ENCODE measurements at regions not wholly inside any gene's neighbourhood (a gene's known extent, or its start where the extent isn't known, plus 50 kb on each side); places are given as distances from the start of the nearest gene placed in this dataset.

DNA sequence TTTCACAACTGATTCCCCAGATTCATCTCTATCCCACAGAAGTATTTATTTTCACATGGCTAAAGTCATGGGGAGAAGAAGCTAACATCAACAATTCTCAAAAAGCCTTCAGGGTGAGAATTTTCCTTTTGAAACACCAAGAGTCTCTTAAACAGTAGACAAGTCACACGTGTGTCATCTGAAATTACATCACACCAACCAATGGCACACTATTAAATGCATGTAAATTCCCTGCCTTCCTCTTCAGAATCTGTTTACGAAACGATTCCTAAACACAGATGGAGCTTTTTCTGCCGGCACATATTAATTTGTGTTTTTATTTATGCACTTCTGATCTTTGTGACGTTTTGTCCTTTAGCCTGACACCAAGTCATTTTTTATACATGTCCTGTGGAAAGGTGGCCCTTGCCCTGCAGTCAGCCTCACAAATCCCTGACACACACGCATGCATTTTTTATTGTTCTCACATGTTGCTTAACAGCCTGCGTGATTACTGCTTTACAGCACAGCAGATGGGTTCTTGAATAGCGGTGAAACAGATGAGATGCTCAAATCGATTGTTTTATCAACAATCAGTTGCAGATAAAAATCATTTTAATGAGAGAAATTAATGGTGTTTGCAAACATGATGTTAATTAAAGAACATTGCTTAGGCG is 735.9 kb upstream of the TENM3 start:
- ChIA-PET RAD21 (ENCODE audit: unreplicated experiment) (no interaction called here), CTCF (no interaction called here), POLR2A (no interaction called here), SMC1A (ENCODE audit: uncharacterized antibody, unreplicated experiment) (no interaction called here)
- 38% methylated on average over 10 of the region's 10 CpGs for WGBS (ENCODE audit: insufficient coverage, insufficient replicate concordance, low lambda C conversion rate, missing lambda C conversion rate)
- no peak for DNase-seq (ENCODE audit: low read depth, low spot score)
- Histone ChIP-seq H3K27me3 (replicated peaks in 1 of 2; ENCODE audit: control insufficient read depth in 2 of 2, insufficient read depth in 2 of 2, low read length in 1 of 2) (no peaks in the 10 kb centered on the region; a peak in 1 of 4 replicates), H4K20me1 (ENCODE audit: control insufficient read depth, insufficient read depth) (no peaks in the 10 kb centered on the region), H3K79me2 (ENCODE audit: control insufficient read depth, insufficient read depth, low read length) (no peaks in the 10 kb centered on the region), H3K4me1 (ENCODE audit: control insufficient read depth, insufficient read depth, low read length) (no peaks in the 10 kb centered on the region), H3K4me3 (no peak overlapping the region), H3K4me2 (ENCODE audit: control insufficient read depth, insufficient read depth) (no peak overlapping the region), H3K27ac (ENCODE audit: control insufficient read depth, insufficient read depth) (no peak overlapping the region), H3K9me3 (replicated peaks; ENCODE audit: control insufficient read depth, insufficient read depth, low read length) (no peaks in the 10 kb centered on the region), H3K9ac (ENCODE audit: control insufficient read depth, insufficient read depth, low read length) (no peak overlapping the region), H2AFZ (ENCODE audit: control insufficient read depth, low read depth, low read length) (no peak overlapping the region), H3K36me3 (ENCODE audit: control insufficient read depth in 2 of 2, insufficient read depth in 2 of 2, low read length in 1 of 2) (no peaks in the 10 kb centered on the region)
- no TSS peak for BruUV-seq (replicated peaks)
- no peak for ATAC-seq
- in situ Hi-C loops (cut with MboI) = no loop called here
- no peak for FAIRE-seq
- intact Hi-C loops (cut with micrococcal nuclease; ENCODE audit: unreplicated experiment) = no loop called here
- TF ChIP-seq BACH1 (IDR thresholded peaks at IDR 0.05; ENCODE audit: borderline replicate concordance) (no peak), FOXM1 (IDR thresholded peaks at IDR 0.05; ENCODE audit: low read depth, low read length) (no peak), RBBP5 (conservative IDR thresholded peaks at IDR 0.05) (no peak), LARP7 (IDR thresholded peaks at IDR 0.05) (no peak), NFIC (IDR thresholded peaks at IDR 0.05; ENCODE audit: low read depth, low read length) (no peak), MXI1 (IDR thresholded peaks at IDR 0.05; ENCODE audit: low read depth, low read length) (no peak), RELA (IDR thresholded peaks at IDR 0.05; ENCODE audit: borderline replicate concordance, partially characterized antibody) (no peak), TARDBP (IDR thresholded peaks at IDR 0.05; ENCODE audit: borderline replicate concordance) (no peak), RFX5 (IDR thresholded peaks at IDR 0.05; ENCODE audit: low read depth, low read length) (no peak), POLR2AphosphoS2 (IDR thresholded peaks at IDR 0.05; ENCODE audit: low read depth, low read length) (no peak), POLR2AphosphoS5 (IDR thresholded peaks at IDR 0.05; ENCODE audit: low read length) (no peak), SUZ12 (IDR thresholded peaks at IDR 0.05; ENCODE audit: unreplicated experiment) (no peak), SP1 (IDR thresholded peaks at IDR 0.05; ENCODE audit: low read depth, low read length) (no peak), PRDM15 (CRISPR knock-in tag; IDR thresholded peaks at IDR 0.05) (no peak), MYB (IDR thresholded peaks at IDR 0.05; ENCODE audit: borderline replicate concordance, low read depth, low read length) (no peak), RAD51 (IDR thresholded peaks at IDR 0.05) (no peak)
- TF ChIP-seq, protein P1, sequence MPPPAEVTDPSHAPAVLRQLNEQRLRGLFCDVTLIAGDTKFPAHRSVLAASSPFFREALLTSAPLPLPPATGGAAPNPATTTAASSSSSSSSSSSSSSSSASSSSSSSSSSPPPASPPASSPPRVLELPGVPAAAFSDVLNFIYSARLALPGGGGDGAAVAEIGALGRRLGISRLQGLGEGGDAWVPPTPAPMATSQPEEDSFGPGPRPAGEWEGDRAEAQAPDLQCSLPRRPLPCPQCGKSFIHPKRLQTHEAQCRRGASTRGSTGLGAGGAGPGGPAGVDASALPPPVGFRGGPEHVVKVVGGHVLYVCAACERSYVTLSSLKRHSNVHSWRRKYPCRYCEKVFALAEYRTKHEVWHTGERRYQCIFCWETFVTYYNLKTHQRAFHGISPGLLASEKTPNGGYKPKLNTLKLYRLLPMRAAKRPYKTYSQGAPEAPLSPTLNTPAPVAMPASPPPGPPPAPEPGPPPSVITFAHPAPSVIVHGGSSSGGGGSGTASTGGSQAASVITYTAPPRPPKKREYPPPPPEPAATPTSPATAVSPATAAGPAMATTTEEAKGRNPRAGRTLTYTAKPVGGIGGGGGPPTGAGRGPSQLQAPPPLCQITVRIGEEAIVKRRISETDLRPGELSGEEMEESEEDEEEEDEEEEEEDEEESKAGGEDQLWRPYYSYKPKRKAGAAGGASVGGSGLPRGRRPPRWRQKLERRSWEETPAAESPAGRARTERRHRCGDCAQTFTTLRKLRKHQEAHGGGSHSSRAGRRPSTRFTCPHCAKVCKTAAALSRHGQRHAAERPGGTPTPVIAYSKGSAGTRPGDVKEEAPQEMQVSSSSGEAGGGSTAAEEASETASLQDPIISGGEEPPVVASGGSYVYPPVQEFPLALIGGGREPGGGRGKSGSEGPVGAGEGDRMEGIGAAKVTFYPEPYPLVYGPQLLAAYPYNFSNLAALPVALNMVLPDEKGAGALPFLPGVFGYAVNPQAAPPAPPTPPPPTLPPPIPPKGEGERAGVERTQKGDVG (CRISPR knock-in tag; IDR thresholded peaks at IDR 0.05) = no peak
- TF ChIP-seq, protein P2, sequence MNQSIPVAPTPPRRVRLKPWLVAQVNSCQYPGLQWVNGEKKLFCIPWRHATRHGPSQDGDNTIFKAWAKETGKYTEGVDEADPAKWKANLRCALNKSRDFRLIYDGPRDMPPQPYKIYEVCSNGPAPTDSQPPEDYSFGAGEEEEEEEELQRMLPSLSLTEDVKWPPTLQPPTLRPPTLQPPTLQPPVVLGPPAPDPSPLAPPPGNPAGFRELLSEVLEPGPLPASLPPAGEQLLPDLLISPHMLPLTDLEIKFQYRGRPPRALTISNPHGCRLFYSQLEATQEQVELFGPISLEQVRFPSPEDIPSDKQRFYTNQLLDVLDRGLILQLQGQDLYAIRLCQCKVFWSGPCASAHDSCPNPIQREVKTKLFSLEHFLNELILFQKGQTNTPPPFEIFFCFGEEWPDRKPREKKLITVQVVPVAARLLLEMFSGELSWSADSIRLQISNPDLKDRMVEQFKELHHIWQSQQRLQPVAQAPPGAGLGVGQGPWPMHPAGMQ (IDR thresholded peaks at IDR 0.05; ENCODE audit: borderline replicate concordance) = no peak

Measured in GM12878 (cell line).